K562 (cell line): ENCODE measurements at regions not wholly inside any gene's neighbourhood (a gene's known extent, or its start where the extent isn't known, plus 50 kb on each side); places are given as distances from the start of the nearest gene placed in this dataset.

Experiments
- ATAC-seq: fragments of 200-7000 bp; cut with Tn5 transposase; 3 replicates; pipeline ENCODE4 v1.9.1; 2020; ENCODE audit warnings: moderate library complexity
- BruUV-seq: library from RNA; stranded (reverse); fragments of 400-500 nt; replicated peaks from 2 replicates; lab custom pipeline; 2021; lab: Mats Ljungman, UMichigan
- CTCF ChIA-PET: fragments of 300-600 bp; formaldehyde crosslinking; extraction: SDS; loops from one replicate; lab custom pipeline; 2021; ENCODE audit warnings: low intra/inter-chr PET ratio; lab: Yijun Ruan, JAX
- POLR2A ChIA-PET: fragments of 300-600, 350-650 bp; sonication (Branson Sonifier 250); formaldehyde crosslinking; extraction: SDS; loops from one replicate; lab custom pipeline; 2021; ENCODE audit warnings: antibody characterized with exemption, inconsistent platforms; lab: Yijun Ruan, JAX
- DNase-seq, 4 experiments: peaks; one replicate each; pipeline versions ENCODE4 v3.0.0 to v3.0.0-alpha.2; 2011 to 2018; ENCODE audit warnings: low spot score in 3 of 4, mixed read lengths in 3 of 4; ENCODE audit errors: extremely low read depth in 1 of 4
- FAIRE-seq: peaks from 2 replicates; lab custom pipeline; 2011; peaks lifted over from hg19 to GRCh38; lab: Jason Lieb, UNC
- H2AFZ ChIP-seq: 2 replicates; pipeline ENCODE4 v1.6.0; 2011; ENCODE audit warnings: low read depth, low read length, control low read depth, inconsistent platforms
- H3K27ac ChIP-seq: fragments of 200-600 bp; 3 replicates; pipeline ENCODE4 v1.8.0; 2011; ENCODE audit warnings: low read depth, mild to moderate bottlenecking, control low read depth, inconsistent platforms, low read length, moderate library complexity, mixed read lengths; ENCODE audit errors: extremely low read depth
- H3K27me3 ChIP-seq, 2 experiments: fragments of 300-600 bp in 1 of 2; 2 replicates in 1 of 2; 3 replicates in 1 of 2; pipeline versions ENCODE4 v1.6.0 to v1.8.0; 2011; ENCODE audit warnings: inconsistent platforms in 2 of 2, low read length in 2 of 2, mild to moderate bottlenecking in 1 of 2, mixed read lengths in 1 of 2, moderate library complexity in 1 of 2; ENCODE audit not compliant: control insufficient read depth in 2 of 2, insufficient read depth in 2 of 2
- H3K36me3 ChIP-seq: fragments of 300-600 bp; 3 replicates; pipeline ENCODE4 v1.8.0; 2011; ENCODE audit warnings: mild to moderate bottlenecking, low read length, inconsistent platforms; ENCODE audit not compliant: control insufficient read depth, insufficient read depth
- H3K4me1 ChIP-seq, 2 experiments: fragments of 200-600 bp in 1 of 2; replicated peaks in 1 of 2; 2 replicates in 1 of 2; 3 replicates in 1 of 2; pipeline versions ENCODE4 v1.5.1 to v1.8.0; 2011; ENCODE audit warnings: inconsistent platforms in 2 of 2, low read length in 2 of 2, mild to moderate bottlenecking in 1 of 2, mixed read lengths in 1 of 2, moderate library complexity in 1 of 2; ENCODE audit not compliant: control insufficient read depth in 2 of 2, insufficient read depth in 2 of 2
- H3K4me2 ChIP-seq: 2 replicates; pipeline ENCODE4 v1.6.1; 2011; ENCODE audit warnings: low read length, control low read depth, inconsistent platforms, mixed read lengths; ENCODE audit not compliant: insufficient read depth
- H3K4me3 ChIP-seq: fragments of 200-600 bp; sonication (generic), shearing (Covaris generic); 2 replicates; pipeline ENCODE4 v1.5.1; 2016; ENCODE audit warnings: control low read depth, inconsistent platforms
- H3K79me2 ChIP-seq: fragments of 200-600 bp; 3 replicates; pipeline ENCODE4 v1.8.0; 2011; ENCODE audit warnings: low read length, inconsistent platforms; ENCODE audit not compliant: control insufficient read depth, insufficient read depth
- H3K9ac ChIP-seq, 2 experiments: 2 replicates each; pipeline versions ENCODE4 v1.6.0 to v1.6.1; 2011; ENCODE audit warnings: low read depth in 2 of 2, low read length in 2 of 2, control low read depth in 1 of 2, inconsistent platforms in 1 of 2, mild to moderate bottlenecking in 1 of 2, mixed read lengths in 1 of 2; ENCODE audit not compliant: insufficient read depth in 1 of 2
- H3K9me1 ChIP-seq: one replicate; pipeline ENCODE4 v1.6.0; 2011; ENCODE audit warnings: inconsistent platforms, mild to moderate bottlenecking, low read length, moderate library complexity; ENCODE audit not compliant: control insufficient read depth, insufficient read depth
- H3K9me3 ChIP-seq: replicated peaks from 2 replicates; pipeline ENCODE4 v1.5.1; 2011; ENCODE audit warnings: low read depth, low read length, inconsistent platforms; ENCODE audit not compliant: control insufficient read depth, insufficient read depth
- H4K20me1 ChIP-seq: replicated peaks from 2 replicates; pipeline ENCODE4 v1.6.1; 2011; ENCODE audit warnings: low read length, inconsistent platforms, mixed read lengths; ENCODE audit not compliant: control insufficient read depth, insufficient read depth
- BACH1 ChIP-seq: fragments of 200-800 bp; sonication (Bioruptor generic); IDR thresholded peaks from 2 replicates; pipeline ENCODE4 v1.6.1; 2016; ENCODE audit warnings: missing genetic modification characterization, missing compliant biosample characterization
- CBX8 ChIP-seq: fragments of 200-600 bp; sonication (generic); IDR thresholded peaks from 2 replicates; pipeline ENCODE4 v1.6.1; 2012; ENCODE audit warnings: borderline replicate concordance, mixed run types, low read depth, mild to moderate bottlenecking, moderate library complexity, mixed read lengths, low read length, control low read depth, inconsistent platforms; ENCODE audit not compliant: poor library complexity, severe bottlenecking; ENCODE audit errors: extremely low read depth
- HEY1 ChIP-seq: fragments of 250-450 bp; sonication (Bioruptor Pico); IDR thresholded peaks from 2 replicates; pipeline ENCODE4 v1.5.0; 2020; ENCODE audit warnings: mild to moderate bottlenecking, moderate library complexity, borderline replicate concordance
- NR4A1 ChIP-seq, 2 experiments: fragments of 250-450 bp in 1 of 2; fragments of 450-650 bp in 1 of 2; sonication (Bioruptor Pico) in 1 of 2; IDR thresholded peaks; 2 replicates each; pipeline versions ENCODE4 v1.4.0 to v1.6.1; 2016 to 2020; ENCODE audit warnings: mild to moderate bottlenecking in 2 of 2, missing compliant biosample characterization in 1 of 2, missing genetic modification characterization in 1 of 2, moderate library complexity in 1 of 2
- RB1 ChIP-seq: fragments of 450-650 bp; IDR thresholded peaks from 2 replicates; pipeline ENCODE4 v1.6.1; 2017; ENCODE audit warnings: low read depth, mild to moderate bottlenecking
- SIN3A ChIP-seq, 2 experiments: fragments of 150-350 bp in 1 of 2; IDR thresholded peaks; 2 replicates each; pipeline ENCODE4 v1.6.1; 2011 to 2016; ENCODE audit warnings: borderline replicate concordance in 2 of 2, low read depth in 2 of 2, low read length in 2 of 2, mild to moderate bottlenecking in 2 of 2, moderate library complexity in 2 of 2; ENCODE audit not compliant: control insufficient read depth in 1 of 2
- SMAD1 ChIP-seq: fragments of 150-350 bp; IDR thresholded peaks from 2 replicates; pipeline ENCODE4 v1.6.1; 2014; ENCODE audit warnings: low read length, low read depth; ENCODE audit not compliant: partially characterized antibody
- TARDBP ChIP-seq: fragments of 450-650 bp; IDR thresholded peaks from 2 replicates; pipeline ENCODE4 v1.6.1; 2016
- TBP ChIP-seq: optimal IDR thresholded peaks from 2 replicates; pipeline ENCODE3; 2011; ENCODE audit warnings: low read depth, low read length, improper control_type of control experiment
- ZNF197 ChIP-seq: fragments of 200-800 bp; sonication (Bioruptor generic); IDR thresholded peaks from 2 replicates; pipeline ENCODE4 v1.6.1; 2016; ENCODE audit warnings: low read depth, missing genetic modification characterization, missing compliant biosample characterization
- WGBS: fragments of 100-300 bp; shearing (Covaris generic); methylation state at CpG from one replicate; pipeline ENCODE4 v1.1.6; 2016; ENCODE audit warnings: low coverage, mixed read lengths; ENCODE audit not compliant: insufficient coverage; ENCODE audit errors: missing lambda C conversion rate; 5-methylcytosine and 5-hydroxymethylcytosine counted together
- in situ Hi-C: fragments of 300-500 bp; cut with MboI; formaldehyde crosslinking; loops from 4 replicates; pipeline ENCODE4 v1.15.0; 2018; ENCODE audit warnings: inconsistent platforms, mixed read lengths
- intact Hi-C: fragments of 100-400 bp; cut with micrococcal nuclease; formaldehyde crosslinking; loops from 2 replicates; pipeline ENCODE4 v1.14.2; 2022
- TF ChIP-seq, protein P1 (sequence below): sonication (generic); formaldehyde crosslinking; IDR thresholded peaks from 2 replicates; pipeline ENCODE4 v1.8.1; 2023; ENCODE audit warnings: mild to moderate bottlenecking, missing genetic modification reagents

DNA sequence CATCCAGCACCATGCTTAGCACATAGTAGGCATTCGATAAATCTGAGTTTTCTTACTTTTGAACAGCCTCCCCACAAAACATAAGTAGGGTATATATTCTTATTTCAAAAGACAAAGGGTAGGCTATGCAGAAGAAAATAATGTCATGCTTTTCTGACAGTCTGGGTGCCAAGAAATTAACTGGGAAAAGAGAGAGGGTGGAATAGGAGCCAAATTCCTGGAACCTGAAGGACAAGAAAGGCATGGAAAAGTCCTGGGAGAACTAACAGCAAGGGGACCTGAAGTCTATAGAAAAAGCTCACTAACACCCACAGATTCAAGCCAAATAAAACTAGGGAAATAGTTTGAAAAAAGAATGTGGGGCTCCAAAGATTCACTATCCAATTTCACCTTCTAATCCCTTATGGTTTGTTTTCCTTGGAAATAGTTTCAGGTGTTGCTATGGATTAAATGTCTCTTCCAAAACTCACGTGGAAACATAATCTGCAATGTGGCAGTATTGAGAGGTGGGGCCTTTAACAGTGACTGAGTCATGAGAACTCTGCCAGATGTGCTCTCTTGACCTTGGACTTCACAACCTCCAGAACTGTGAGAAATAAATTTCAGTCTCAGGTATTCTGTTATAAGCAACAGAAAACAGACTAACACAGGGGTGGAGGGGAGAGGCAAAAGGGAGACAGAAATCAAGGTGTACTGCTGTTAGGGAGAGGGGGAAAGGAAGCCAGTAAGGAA lies 173.3 kb upstream of the ARHGEF9 start (continued):
- TF ChIP-seq, protein P1, sequence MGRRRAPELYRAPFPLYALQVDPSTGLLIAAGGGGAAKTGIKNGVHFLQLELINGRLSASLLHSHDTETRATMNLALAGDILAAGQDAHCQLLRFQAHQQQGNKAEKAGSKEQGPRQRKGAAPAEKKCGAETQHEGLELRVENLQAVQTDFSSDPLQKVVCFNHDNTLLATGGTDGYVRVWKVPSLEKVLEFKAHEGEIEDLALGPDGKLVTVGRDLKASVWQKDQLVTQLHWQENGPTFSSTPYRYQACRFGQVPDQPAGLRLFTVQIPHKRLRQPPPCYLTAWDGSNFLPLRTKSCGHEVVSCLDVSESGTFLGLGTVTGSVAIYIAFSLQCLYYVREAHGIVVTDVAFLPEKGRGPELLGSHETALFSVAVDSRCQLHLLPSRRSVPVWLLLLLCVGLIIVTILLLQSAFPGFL (CRISPR knock-in tag) = no peak
- TF ChIP-seq HEY1 (CRISPR knock-in tag) (no peak), TARDBP (no peak), SIN3A (IDR thresholded peaks at IDR 0.05; ENCODE audit: borderline replicate concordance in 2 of 2, control insufficient read depth in 1 of 2, low read depth in 2 of 2, low read length in 2 of 2) (no peak), CBX8 (no peak), SMAD1 (no peak)

DNA sequence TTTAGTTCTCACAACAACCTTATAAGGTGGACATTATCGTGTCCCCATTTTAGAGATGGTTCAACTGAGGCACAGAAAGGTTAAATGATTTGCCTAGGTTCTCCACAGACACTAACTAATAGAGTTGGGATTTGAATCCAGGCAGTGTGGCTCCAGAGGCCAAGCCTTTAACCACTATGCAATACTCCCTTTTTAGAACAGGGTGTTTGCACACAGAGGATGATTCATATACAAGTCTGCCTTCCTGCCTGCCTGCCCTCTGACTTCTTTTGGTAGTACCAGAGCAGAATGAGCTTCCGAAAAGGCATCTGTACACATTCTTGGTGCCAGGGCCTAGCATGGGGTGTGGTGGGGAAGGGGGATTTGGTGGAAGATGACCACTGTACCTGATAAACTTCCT lies 150.8 kb upstream of the ARHGEF9 start:
- POLR2A ChIA-PET = no interaction called here

More for the DNA sequence above, 150.8 kb upstream of the ARHGEF9 start:
- no peaks in the 10 kb centered on the region for H3K36me3 ChIP-seq
- H3K4me1 ChIP-seq = no peaks in the 10 kb centered on the region
- no peak overlapping the region for H3K4me3 ChIP-seq
- intact Hi-C loops (no loop called here), in situ Hi-C loops (no loop called here)
- no peak overlapping the region for H3K9ac ChIP-seq
- no peak overlapping the region for H3K27ac ChIP-seq
- no peaks in the 10 kb centered on the region for H3K9me3 ChIP-seq
- no peaks in the 10 kb centered on the region for H3K79me2 ChIP-seq
- no peaks in the 10 kb centered on the region for H4K20me1 ChIP-seq
- WGBS = 0% methylated on average over 1 of the region's 2 CpGs
- no peak for FAIRE-seq
- DNase-seq = no peak
- no peak for TF ChIP-seq BACH1
- no peak for TF ChIP-seq TBP
- no peak for TF ChIP-seq ZNF197 (CRISPR knock-in tag)
- TF ChIP-seq NR4A1 (CRISPR knock-in tag; IDR thresholded peaks at IDR 0.05) = no peak
- TF ChIP-seq NR4A1 (tag; IDR thresholded peaks at IDR 0.05) = no peak
- no peak for TF ChIP-seq RB1
- TF ChIP-seq, all 486 proteins: peak for 0
- H3K4me2 ChIP-seq = no peak overlapping the region
- no peaks in the 10 kb centered on the region for H3K27me3 ChIP-seq
- CTCF ChIA-PET = no interaction called here
- ATAC-seq = no peak
- no peaks in the 10 kb centered on the region for H3K9me1 ChIP-seq
- BruUV-seq = no TSS peak
- no peak overlapping the region for H2AFZ ChIP-seq
